Stimulated activated naive B cell treated with anti-CD40 and anti-IgM and Interleukin-4, amounts not matched to agents 10 μg/mL and 1 μg/mL and 100 μg/mL, for 72 hours (primary cell): ENCODE measurements at regions not wholly inside any gene's neighbourhood (a gene's known extent, or its start where the extent isn't known, plus 50 kb on each side); places are given as distances from the start of the nearest gene placed in this dataset.
A peak's percentile ranks its signal among the peaks of the same experiment; 100 is the strongest.

Source experiments
- ATAC-seq, 2 donors: fragments of 150-1000 bp; cut with Tn5 transposase; replicated peaks; 2 replicates each; pipeline ENCODE4 v1.10.0; 2021; ENCODE audit warnings: moderate library complexity in 1 of 2
- DNase-seq: peaks from one replicate; pipeline ENCODE4 v3.0.0; 2021
- H3K27ac Mint-ChIP-seq: one replicate; pipeline ENCODE4 v1.8.0; 2022; ENCODE audit warnings: mild to moderate bottlenecking, mixed read lengths
- H3K27me3 Mint-ChIP-seq, 2 donors: one replicate each; pipeline ENCODE4 v1.8.0; 2022; ENCODE audit warnings: mixed read lengths in 2 of 2
- H3K36me3 Mint-ChIP-seq, 2 donors: one replicate each; pipeline ENCODE4 v1.8.0; 2022; ENCODE audit warnings: mixed read lengths in 2 of 2, mild to moderate bottlenecking in 1 of 2
- H3K4me1 Mint-ChIP-seq, 2 donors: one replicate each; pipeline ENCODE4 v1.8.0; 2022; ENCODE audit warnings: mixed read lengths in 2 of 2, mild to moderate bottlenecking in 1 of 2
- H3K4me3 Mint-ChIP-seq, 2 donors: one replicate each; pipeline ENCODE4 v1.8.0; 2022; ENCODE audit warnings: mild to moderate bottlenecking in 2 of 2, mixed read lengths in 2 of 2, moderate library complexity in 1 of 2
- H3K9me3 Mint-ChIP-seq, 2 donors: one replicate each; pipeline ENCODE4 v1.8.0; 2022; ENCODE audit warnings: mixed read lengths in 2 of 2, mild to moderate bottlenecking in 1 of 2

DNA sequence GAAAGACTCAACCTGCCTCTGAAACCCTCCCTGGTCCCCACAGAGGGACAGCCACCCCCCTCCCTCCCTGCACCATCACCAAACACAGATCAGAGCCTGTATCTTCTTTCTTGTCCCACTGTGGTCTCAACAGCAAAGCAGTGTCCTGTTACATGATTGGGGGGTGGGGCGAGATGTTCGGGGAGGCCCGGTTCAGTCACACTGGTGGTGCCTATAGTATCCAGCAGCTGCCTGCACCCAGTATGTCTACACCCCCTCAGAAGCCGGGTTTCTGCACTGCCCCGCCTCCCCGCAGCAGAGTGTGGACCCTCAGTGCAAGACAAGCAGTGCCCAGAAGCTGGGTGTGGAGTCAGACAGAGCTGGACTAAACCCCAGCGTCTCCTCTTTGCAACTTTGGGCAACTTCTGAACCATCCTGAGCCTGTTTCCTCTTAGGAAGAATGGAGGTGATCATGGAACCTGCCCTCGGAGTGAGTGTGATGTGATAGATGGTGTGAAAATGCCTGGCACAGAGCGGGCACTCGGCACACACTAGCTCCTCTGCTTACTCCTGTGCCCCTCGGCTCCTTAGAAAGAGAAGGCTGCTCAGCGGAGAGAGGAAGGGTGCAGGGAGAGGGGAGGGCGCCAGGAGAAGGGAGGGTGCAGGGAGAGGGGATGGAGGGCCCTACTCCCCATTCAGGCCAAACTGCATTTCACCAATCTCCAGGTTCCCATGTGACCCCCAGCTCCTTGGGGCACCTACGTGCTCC, 84.0 kb upstream of the TNRC6C start:
- H3K4me3 Mint-ChIP-seq = no peak overlapping the region
- H3K4me1 Mint-ChIP-seq = peaks cover 34 to 63% of the 10 kb centered on the region in 2 donors
- no peak overlapping the region for H3K27ac Mint-ChIP-seq
- peaks cover 11 to 12% of the 10 kb centered on the region in 2 donors for H3K9me3 Mint-ChIP-seq
- peaks cover 27 to 29% of the 10 kb centered on the region in 2 donors for H3K27me3 Mint-ChIP-seq
- peaks cover 8 to 22% of the 10 kb centered on the region in 2 donors for H3K36me3 Mint-ChIP-seq
- no peak for ATAC-seq
- DNase-seq = no peak

DNA sequence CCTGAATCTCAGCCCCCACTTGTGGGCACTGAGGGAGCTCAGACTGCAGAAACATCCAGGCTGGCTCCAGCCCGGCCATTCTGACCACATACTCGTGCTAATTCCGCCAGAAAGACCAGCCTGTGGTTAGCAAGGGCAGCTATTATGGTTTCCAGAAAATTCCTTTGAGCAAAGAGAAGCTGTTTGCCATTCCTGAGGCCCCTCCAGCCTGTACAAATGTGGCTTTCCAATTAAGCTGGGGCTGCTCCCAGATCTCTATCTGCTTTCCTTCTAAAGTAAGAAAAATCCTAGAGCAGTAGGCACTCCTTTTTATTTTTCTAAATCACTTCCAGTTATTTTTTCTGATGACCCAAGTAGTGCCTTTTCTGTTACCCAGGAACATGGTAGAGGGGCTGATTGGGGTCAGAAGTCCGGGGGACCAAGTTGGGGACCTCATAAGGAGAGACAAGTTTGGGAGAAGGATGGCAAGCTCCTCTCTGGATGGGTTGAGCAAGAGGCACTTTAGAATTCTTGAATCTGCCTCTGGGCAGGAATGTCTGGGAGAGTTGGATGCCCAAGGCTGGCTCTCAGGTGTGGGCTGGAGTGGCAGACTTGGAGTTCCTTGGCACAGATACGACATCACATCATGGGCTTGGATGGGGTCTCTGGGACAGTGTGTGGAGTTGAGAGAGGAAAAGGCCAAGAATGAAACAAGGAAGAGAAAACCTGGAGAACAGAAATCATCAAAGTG, 83.3 kb upstream of the TNRC6C start:
- Mint-ChIP-seq H3K27me3 (peaks cover 29 to 31% of the 10 kb centered on the region in 2 donors), H3K4me3 (no peak overlapping the region), H3K4me1 (peaks cover 31 to 63% of the 10 kb centered on the region in 2 donors), H3K36me3 (peaks cover 8 to 22% of the 10 kb centered on the region in 2 donors), H3K27ac (peak overlapping the region; percentile 84), H3K9me3 (peaks cover 11 to 12% of the 10 kb centered on the region in 2 donors)
- ATAC-seq = no peak
- no peak for DNase-seq

DNA sequence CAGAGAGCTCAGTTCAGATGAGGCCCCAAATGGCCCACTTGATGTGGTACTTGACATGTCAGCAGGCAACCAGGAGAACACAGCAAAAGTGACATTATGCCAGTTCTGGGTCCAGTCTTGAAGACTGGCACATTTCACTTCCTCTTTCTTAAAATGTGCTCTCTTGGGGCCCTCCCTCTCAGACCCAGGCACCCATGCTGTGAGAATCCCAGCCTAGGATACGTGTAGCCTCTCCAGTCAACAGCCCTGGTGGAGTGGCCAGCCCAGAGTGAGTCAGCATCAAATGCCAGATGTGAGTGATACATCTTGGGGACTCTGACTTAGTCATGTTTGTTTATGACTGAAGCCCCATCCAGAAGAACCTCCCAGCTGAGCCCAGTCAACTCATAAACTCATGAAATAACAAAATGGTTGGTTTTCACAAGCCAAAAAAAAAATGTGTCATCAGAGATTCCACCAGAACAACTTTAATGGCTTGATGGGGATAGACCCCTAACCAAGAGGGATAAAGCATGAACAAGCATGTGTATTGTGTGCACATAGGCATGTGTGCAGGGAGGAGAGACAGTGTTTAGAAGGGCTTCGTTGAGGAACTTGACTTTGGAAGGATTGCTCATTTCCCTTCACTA, 82.5 kb upstream of the TNRC6C start:
- peaks cover 28 to 31% of the 10 kb centered on the region in 2 donors for H3K27me3 Mint-ChIP-seq
- ATAC-seq (peak; percentile 96 to 99), DNase-seq (peak; percentile 74)
- H3K4me3 Mint-ChIP-seq = peak overlapping the region; percentile 15 to 67
- peaks cover 11 to 12% of the 10 kb centered on the region in 2 donors for H3K9me3 Mint-ChIP-seq
- H3K4me1 Mint-ChIP-seq = peaks cover 35 to 71% of the 10 kb centered on the region in 2 donors
- H3K27ac Mint-ChIP-seq = peak overlapping the region; percentile 94
- H3K36me3 Mint-ChIP-seq = peaks cover 8 to 22% of the 10 kb centered on the region in 2 donors

DNA sequence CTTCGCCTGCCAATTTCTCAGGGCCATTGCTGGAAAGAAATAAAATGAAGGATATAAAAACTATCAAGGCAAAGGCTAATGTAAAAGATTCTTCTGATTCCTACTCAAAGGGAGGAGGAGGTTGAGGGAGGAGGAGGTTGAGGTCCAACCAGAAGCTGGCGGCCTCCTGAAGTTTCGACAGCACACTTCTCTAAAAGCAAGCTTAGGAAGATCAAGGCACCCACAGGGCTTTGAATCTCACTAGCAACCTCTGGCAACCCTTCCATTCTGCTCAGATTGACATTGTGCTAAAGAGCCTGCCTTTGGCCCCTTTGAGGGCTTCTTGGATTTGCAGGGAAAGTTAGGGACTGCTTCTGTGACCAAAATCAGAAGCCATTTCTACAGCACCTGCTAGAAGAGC, 81.5 kb upstream of the TNRC6C start:
- peaks cover 8 to 22% of the 10 kb centered on the region in 2 donors for H3K36me3 Mint-ChIP-seq
- peaks cover 45 to 81% of the 10 kb centered on the region in 2 donors for H3K4me1 Mint-ChIP-seq
- peaks cover 11 to 12% of the 10 kb centered on the region in 2 donors for H3K9me3 Mint-ChIP-seq
- DNase-seq = no peak
- no peak overlapping the region for H3K4me3 Mint-ChIP-seq
- H3K27me3 Mint-ChIP-seq = peaks cover 25 to 31% of the 10 kb centered on the region in 2 donors
- no peak overlapping the region for H3K27ac Mint-ChIP-seq
- no peak for ATAC-seq

DNA sequence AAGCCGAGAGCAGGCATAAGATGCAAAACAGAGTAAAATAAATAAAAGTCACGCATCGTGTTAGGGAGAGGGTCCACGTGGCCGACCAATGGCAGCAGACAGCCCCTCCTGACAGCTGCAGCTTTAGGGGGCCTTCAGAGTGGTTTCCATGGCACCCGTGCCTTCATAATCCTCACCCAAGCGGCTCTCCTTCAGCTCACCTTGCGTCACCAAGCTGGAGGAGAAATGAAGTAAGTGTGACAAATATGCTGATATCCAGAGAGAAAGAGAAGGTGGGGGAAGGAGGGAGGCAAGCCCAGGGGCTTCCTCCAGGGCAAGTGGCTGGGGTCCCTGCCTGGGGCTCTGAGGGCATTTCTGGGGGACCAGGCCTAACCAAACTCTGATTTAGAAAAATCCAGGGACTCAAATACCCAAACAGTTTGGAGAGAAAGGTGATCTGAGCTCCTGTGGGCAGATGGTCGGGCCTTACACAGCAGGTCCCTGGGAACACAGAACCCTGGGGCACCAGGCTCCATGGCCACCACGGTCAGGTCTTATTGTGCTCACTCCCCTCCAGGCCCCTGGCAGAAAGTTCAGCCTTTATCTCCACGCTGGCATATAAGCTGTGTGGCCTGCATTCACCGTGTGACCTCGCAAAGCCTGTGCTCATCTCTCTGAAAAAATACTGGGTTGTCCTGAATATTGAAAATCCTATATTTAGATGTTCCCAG, 80.7 kb upstream of the TNRC6C start:
- no peak overlapping the region for H3K27ac Mint-ChIP-seq

DNA sequence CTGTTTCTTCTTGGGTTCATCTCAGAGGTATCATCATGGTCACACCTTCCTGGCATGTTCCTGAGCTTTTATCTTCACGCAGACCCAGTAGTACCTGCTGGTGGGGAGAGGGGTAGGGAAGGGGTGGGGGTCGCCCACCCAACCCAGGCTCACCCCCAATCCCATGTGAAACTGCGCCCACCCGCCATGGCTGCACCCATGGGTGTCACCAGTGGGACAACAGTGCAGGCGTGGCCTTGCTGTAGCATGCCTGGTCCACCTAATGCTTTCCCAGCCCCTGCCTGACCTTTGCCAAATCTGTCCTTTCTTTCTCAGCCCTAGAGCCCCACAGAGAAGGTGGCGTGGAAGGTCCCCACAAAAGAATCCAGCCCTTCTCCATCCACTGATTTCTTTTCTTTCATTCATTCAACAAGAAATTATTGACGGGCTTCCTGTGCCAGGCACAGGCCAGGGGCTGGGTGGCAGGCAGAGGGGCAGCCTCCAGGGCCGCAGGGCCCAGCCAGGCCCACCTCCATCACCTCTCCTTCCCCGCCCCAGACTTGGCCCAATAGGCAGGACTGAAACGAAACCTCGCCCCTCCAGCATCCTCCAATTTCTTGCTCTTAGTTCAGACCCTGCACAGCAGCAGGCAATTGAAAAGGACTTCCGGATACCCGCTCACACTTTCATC, 79.1 kb upstream of the TNRC6C start:
- H3K27me3 Mint-ChIP-seq = peaks cover 8 to 21% of the 10 kb centered on the region in 2 donors
- H3K4me1 Mint-ChIP-seq = peaks cover 56 to 83% of the 10 kb centered on the region in 2 donors
- DNase-seq (no peak), ATAC-seq (no peak)
- peaks cover 8 to 19% of the 10 kb centered on the region in 2 donors for H3K36me3 Mint-ChIP-seq
- peak overlapping the region; percentile 74 for H3K27ac Mint-ChIP-seq
- no peak overlapping the region for H3K4me3 Mint-ChIP-seq
- peaks cover 11 to 12% of the 10 kb centered on the region in 2 donors for H3K9me3 Mint-ChIP-seq

More for the DNA sequence above, 80.7 kb upstream of the TNRC6C start:
- peaks cover 51 to 82% of the 10 kb centered on the region in 2 donors for H3K4me1 Mint-ChIP-seq
- no peak for DNase-seq
- peaks cover 22 to 25% of the 10 kb centered on the region in 2 donors for H3K27me3 Mint-ChIP-seq
- no peak for ATAC-seq
- H3K9me3 Mint-ChIP-seq = peaks cover 11 to 12% of the 10 kb centered on the region in 2 donors
- H3K36me3 Mint-ChIP-seq = peaks cover 8 to 22% of the 10 kb centered on the region in 2 donors
- H3K4me3 Mint-ChIP-seq = no peak overlapping the region

DNA sequence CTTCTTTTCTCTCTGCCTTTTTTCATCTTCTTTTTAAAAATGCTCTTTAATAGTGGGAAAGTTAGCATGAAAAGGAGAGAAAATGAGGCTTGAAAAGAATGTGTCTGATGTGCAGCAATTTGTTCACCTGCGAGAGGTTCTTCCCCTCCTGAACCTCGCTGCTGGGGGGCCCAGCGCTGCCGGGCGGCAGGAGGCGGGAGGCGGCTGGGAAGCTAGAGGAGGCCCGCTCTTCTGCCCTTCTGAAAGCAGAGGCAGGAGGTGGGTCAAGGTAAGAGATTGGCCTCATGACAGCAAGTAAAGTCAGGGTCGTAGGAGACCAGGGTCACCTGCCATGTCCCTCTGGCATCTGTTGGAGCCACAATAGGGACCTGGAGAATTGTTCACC, 78.6 kb upstream of the TNRC6C start:
- Mint-ChIP-seq H3K4me1 (peaks cover 56 to 83% of the 10 kb centered on the region in 2 donors), H3K4me3 (no peak overlapping the region), H3K27me3 (peaks cover 4 to 21% of the 10 kb centered on the region in 2 donors), H3K36me3 (peaks cover 8 to 15% of the 10 kb centered on the region in 2 donors), H3K9me3 (peaks cover 11 to 12% of the 10 kb centered on the region in 2 donors), H3K27ac (peak overlapping the region; percentile 74)
- no peak for ATAC-seq
- DNase-seq = no peak

DNA sequence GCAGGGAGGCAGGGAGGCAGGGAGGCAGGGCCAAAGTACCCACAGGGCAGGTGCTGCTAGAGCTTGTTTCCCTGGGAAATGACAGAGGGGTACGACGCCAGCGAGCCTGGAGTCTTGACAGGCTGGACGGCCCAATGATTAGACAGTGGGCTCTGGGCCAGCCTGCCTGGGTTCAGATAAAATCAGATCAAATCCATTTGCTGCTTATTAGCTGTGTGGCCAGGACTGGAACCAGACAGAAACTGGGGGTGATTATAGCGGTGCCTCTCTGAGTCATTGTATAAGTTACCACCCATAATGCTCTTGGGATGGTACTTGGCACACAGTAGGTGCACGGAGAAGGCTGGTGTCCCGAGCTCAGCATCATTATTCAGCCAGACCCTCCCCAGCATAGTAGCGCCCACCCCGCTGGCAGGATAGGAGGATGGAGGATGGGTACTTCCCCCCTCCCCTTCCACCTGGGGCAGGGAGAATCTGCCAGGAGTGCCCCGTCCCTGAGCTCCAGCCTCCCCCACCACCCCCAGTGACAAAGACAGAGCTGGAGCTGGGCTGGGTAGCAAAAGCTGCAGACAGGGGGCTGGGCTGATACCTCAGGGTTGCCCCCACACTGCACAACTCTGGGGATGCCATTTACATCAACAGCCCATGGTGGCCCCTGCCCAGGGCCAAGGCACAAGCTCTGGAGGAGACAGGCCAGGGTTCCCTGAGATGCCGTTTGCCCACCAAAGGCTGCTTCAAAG, 77.6 kb upstream of the TNRC6C start:
- Mint-ChIP-seq H3K36me3 (peaks cover 4 to 8% of the 10 kb centered on the region in 2 donors), H3K27me3 (peaks cover 8 to 26% of the 10 kb centered on the region in 2 donors), H3K27ac (no peak overlapping the region), H3K4me1 (peaks cover 55 to 81% of the 10 kb centered on the region in 2 donors), H3K9me3 (peaks cover 4 to 8% of the 10 kb centered on the region in 2 donors), H3K4me3 (no peak overlapping the region)
- ATAC-seq (no peak), DNase-seq (no peak)

DNA sequence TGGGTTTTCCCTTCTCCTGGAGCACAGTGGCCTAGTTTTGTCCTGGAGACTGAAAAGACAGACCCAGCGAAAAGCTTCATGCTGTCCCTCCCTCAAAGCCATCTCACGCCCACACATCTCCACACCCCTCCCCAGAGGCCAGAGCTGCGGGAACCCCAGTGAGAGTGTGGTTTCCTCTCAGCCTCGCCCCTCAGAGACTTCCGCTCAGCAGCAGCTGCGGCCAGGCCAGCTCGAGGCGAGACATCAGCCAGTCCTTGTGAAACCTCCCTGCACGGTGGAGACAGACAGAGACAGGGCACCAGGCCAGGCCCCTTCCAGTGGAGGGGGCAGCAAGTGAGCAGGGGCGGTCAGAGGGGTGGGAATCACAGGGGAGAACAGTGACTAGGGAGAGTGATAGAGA, 77.0 kb upstream of the TNRC6C start:
- Mint-ChIP-seq H3K36me3 (peaks cover 0 to 4% of the 10 kb centered on the region in 2 donors), H3K4me3 (peak overlapping the region; percentile 69 to 71), H3K27me3 (peaks cover 13 to 31% of the 10 kb centered on the region in 2 donors), H3K27ac (peak overlapping the region; percentile 86), H3K4me1 (peaks cover 55 to 84% of the 10 kb centered on the region in 2 donors), H3K9me3 (peaks cover 0 to 5% of the 10 kb centered on the region in 2 donors)
- DNase-seq (peak; percentile 89), ATAC-seq (peak; percentile 88 to 91)

DNA sequence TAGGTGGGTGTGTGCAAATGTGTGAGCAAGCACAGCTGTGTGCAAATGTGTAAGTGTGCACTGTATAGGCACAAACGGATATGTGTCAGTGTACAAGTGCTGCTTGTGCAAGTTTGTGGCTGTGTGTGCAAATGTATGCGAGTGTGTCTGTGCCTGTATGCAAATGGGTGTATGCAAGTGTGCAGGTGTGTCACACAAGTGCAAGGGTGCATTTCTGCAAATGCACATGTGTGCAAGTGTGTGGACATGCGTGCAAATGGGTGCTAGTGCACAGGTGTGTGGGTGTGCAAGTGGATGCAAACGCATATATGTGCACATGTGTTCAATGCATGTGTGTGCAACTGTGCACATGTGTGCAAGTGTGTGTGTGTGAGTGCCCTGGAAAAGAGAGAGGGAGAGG, 76.5 kb upstream of the TNRC6C start:
- ATAC-seq = no peak
- H3K9me3 Mint-ChIP-seq = peaks cover 0 to 5% of the 10 kb centered on the region in 2 donors
- H3K4me1 Mint-ChIP-seq = peaks cover 59 to 88% of the 10 kb centered on the region in 2 donors
- peaks cover 0 to 4% of the 10 kb centered on the region in 2 donors for H3K36me3 Mint-ChIP-seq
- peaks cover 18 to 36% of the 10 kb centered on the region in 2 donors for H3K27me3 Mint-ChIP-seq
- H3K4me3 Mint-ChIP-seq = peak overlapping the region; percentile 71 to 78
- no peak for DNase-seq
- peak overlapping the region; percentile 92 for H3K27ac Mint-ChIP-seq

DNA sequence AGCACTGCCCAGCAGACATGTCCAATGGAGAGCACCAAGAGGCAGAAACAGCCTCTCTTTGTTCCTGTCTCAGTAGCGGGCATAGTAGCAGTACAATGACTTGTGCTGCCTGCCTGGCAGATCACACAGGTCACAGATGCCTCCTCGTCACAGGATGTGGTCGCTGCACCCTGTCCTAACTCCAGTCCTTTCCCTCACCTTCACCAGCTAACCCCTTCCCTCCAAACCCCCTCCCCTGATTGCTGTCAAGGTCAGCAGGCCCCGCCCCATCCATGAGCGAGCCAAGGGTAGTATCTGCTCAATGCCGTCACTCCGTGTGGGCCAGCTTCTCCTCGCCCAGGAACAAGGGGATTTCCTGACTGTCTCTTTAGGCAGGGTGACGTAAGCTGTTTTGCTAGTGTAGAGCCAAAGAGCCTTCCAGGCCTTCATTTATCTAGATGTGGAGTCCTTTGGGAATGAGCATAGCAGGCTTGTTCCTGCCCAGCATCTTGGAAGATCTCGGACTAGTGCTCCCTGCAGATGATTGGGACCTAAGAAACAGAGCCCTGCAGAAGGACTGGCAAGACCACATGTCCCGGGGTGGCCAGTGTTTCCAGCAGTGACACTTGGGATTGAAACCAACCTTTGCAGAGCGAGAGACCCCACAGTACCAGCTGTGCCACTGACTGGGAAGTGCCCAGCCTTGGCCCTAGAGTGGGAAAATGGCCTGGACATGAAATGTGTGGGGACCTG, 75.9 kb upstream of the TNRC6C start:
- Mint-ChIP-seq H3K4me1 (peaks cover 62 to 88% of the 10 kb centered on the region in 2 donors), H3K27ac (peak overlapping the region; percentile 92), H3K27me3 (peaks cover 20 to 42% of the 10 kb centered on the region in 2 donors), H3K9me3 (peaks cover 0 to 2% of the 10 kb centered on the region in 2 donors), H3K4me3 (peak overlapping the region; percentile 71 to 78), H3K36me3 (peaks cover 0 to 4% of the 10 kb centered on the region in 2 donors)
- peak; percentile 77 to 78 for ATAC-seq
- peak; percentile 67 for DNase-seq

DNA sequence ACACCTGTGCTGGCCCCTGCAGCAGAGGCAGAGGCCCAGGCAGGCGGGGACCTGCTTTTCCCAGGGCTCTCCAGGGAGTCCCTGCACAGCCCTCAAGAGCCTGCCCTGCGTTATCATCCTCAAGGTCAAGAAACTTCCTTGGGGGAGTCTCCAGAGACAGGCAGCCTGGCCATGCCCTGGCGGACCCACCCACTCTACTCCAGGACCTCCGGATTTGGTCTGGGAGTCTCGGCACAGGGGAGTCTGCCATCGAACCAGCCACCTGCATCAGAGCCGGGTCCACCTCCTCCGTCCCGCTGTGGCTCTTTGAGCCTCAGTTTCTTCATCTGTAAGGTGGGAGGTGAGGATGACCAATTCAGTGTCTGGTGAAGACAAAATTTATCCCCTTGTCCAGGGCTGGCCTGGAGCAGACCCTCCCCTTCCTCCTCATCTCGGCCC, 75.3 kb upstream of the TNRC6C start:
- Mint-ChIP-seq H3K27ac (no peak overlapping the region), H3K9me3 (peaks cover 0 to 1% of the 10 kb centered on the region in 2 donors), H3K4me3 (no peak overlapping the region), H3K36me3 (peaks cover 0 to 4% of the 10 kb centered on the region in 2 donors), H3K27me3 (peaks cover 24 to 47% of the 10 kb centered on the region in 2 donors), H3K4me1 (peaks cover 68 to 92% of the 10 kb centered on the region in 2 donors)
- no peak for ATAC-seq
- DNase-seq = no peak
